ENCODE measurements at regions not wholly inside any gene's neighbourhood (a gene's known extent, or its start where the extent isn't known, plus 50 kb on each side); places are given as distances from the start of the nearest gene placed in this dataset.

DNA sequence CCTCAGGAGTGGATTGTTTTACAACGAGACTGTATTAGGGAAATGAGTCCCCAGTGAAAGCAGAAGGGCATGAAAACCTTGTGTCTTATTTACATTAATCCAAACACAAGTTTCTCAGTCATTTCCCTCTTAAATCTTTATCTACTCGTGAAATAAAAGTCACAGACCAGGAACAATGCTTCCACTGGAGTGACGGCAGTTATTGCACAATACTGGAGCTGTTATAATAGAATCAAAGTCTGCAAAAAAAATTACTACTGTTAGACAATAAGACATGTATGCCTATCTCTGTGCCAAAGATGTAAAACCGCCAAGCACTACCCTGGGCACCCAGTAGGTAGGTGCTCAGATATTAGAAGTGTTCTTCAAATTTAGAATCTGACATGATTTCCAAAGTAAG is 375.5 kb downstream of the ZNF521 start:
- no peak for ATAC-seq (ENCODE audit: insufficient number of reproducible peaks, low FRiP score, low read depth)
- no peaks in the 10 kb centered on the region for H3K4me1 ChIP-seq (ENCODE audit: control insufficient read depth in 1 of 2, low read depth in 2 of 2)
- H3K27me3 ChIP-seq (replicated peaks; ENCODE audit: insufficient read depth): no peaks in the 10 kb centered on the region
- H3K36me3 ChIP-seq: no peaks in the 10 kb centered on the region
- TF ChIP-seq, protein P1, sequence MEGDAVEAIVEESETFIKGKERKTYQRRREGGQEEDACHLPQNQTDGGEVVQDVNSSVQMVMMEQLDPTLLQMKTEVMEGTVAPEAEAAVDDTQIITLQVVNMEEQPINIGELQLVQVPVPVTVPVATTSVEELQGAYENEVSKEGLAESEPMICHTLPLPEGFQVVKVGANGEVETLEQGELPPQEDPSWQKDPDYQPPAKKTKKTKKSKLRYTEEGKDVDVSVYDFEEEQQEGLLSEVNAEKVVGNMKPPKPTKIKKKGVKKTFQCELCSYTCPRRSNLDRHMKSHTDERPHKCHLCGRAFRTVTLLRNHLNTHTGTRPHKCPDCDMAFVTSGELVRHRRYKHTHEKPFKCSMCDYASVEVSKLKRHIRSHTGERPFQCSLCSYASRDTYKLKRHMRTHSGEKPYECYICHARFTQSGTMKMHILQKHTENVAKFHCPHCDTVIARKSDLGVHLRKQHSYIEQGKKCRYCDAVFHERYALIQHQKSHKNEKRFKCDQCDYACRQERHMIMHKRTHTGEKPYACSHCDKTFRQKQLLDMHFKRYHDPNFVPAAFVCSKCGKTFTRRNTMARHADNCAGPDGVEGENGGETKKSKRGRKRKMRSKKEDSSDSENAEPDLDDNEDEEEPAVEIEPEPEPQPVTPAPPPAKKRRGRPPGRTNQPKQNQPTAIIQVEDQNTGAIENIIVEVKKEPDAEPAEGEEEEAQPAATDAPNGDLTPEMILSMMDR (IDR thresholded peaks at IDR 0.05): no peak
- H3K27ac ChIP-seq: no peak overlapping the region
- DNase-seq (ENCODE audit: low spot score): no peak
- no peaks in the 10 kb centered on the region for H3K9me3 ChIP-seq
- no peak overlapping the region for H3K4me3 ChIP-seq

- H3K27me3 ChIP-seq (replicated peaks; ENCODE audit: insufficient read depth): no peaks in the 10 kb centered on the region
- no peak overlapping the region for H3K27ac ChIP-seq
- H3K36me3 ChIP-seq: no peaks in the 10 kb centered on the region
- TF ChIP-seq, protein P1 (IDR thresholded peaks at IDR 0.05): no peak
- DNase-seq (ENCODE audit: low spot score): no peak
- H3K4me3 ChIP-seq: no peak overlapping the region
- no peaks in the 10 kb centered on the region for H3K4me1 ChIP-seq (ENCODE audit: control insufficient read depth in 1 of 2, low read depth in 2 of 2)
- ATAC-seq (ENCODE audit: insufficient number of reproducible peaks, low FRiP score, low read depth): no peak
- H3K9me3 ChIP-seq: no peaks in the 10 kb centered on the region
Observed at GRCh38 chr18:24979235-24979634, 372.7 kb downstream of the ZNF521 start.

DNA sequence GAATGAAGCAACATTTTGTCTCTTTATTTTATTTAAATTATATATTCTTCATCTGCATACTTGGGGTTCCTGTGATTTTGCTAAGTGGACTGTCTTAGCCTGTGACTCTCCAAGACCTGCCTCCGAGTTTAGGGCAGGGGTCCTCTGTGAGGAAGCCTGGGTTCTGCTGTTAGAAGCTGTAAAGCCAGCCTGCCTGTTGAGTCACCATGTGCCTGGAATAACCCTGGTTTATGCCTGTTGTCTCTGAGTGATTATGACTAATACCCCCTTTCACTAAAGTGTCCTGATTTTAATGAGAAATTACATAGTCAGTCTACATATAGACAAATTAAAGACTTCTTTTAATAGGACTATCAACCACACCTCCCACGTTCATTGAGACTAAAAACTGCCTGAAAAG is 369.1 kb downstream of the ZNF521 start:
- no peak for ATAC-seq (ENCODE audit: insufficient number of reproducible peaks, low FRiP score, low read depth)
- Histone ChIP-seq H3K4me3 (no peak overlapping the region), H3K4me1 (ENCODE audit: control insufficient read depth in 1 of 2, low read depth in 2 of 2) (peaks cover 0 to 3% of the 10 kb centered on the region in 2 donors), H3K36me3 (no peaks in the 10 kb centered on the region), H3K27ac (no peak overlapping the region), H3K27me3 (replicated peaks; ENCODE audit: insufficient read depth) (no peaks in the 10 kb centered on the region), H3K9me3 (no peaks in the 10 kb centered on the region)
- DNase-seq (ENCODE audit: low spot score): no peak
- TF ChIP-seq, protein P1 (IDR thresholded peaks at IDR 0.05): no peak

GRCh38 chr18:24983566-24984139 is 368.3 kb downstream of the ZNF521 start:
- Histone ChIP-seq H3K36me3 (no peaks in the 10 kb centered on the region), H3K27ac (no peak overlapping the region), H3K4me3 (no peak overlapping the region), H3K27me3 (replicated peaks; ENCODE audit: insufficient read depth) (no peaks in the 10 kb centered on the region), H3K9me3 (no peaks in the 10 kb centered on the region), H3K4me1 (ENCODE audit: control insufficient read depth in 1 of 2, low read depth in 2 of 2) (peaks cover 0 to 3% of the 10 kb centered on the region in 2 donors)
- TF ChIP-seq, protein P1 (IDR thresholded peaks at IDR 0.05): no peak
- DNase-seq (ENCODE audit: low spot score): no peak
- no peak for ATAC-seq (ENCODE audit: insufficient number of reproducible peaks, low FRiP score, low read depth)

DNA sequence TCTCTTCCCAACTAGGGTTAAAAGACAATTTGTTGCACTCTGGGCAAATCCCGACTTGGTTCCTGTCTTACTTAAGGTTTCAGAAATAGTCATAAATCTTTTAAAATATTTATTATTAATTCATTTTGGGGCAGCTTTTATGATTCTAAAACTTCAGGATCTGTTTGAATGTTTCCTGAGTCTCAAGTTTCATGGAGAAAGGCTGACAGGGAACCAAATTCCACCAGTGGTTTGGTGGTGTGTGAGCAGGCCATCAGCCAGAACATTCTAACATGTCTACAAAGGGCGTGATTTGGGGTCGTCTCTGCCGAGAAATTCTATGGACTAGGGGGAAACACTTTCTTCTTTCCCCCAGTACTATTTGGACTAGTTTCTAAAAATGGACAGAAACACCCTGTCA is 366.4 kb downstream of the ZNF521 start:
- TF ChIP-seq, protein P1 (IDR thresholded peaks at IDR 0.05): no peak

More for the DNA sequence above, 366.4 kb downstream of the ZNF521 start:
- H3K4me3 ChIP-seq: no peak overlapping the region
- H3K4me1 ChIP-seq (ENCODE audit: control insufficient read depth in 1 of 2, low read depth in 2 of 2): peaks cover 0 to 3% of the 10 kb centered on the region in 2 donors
- DNase-seq (ENCODE audit: low spot score): no peak
- H3K36me3 ChIP-seq: no peaks in the 10 kb centered on the region
- ATAC-seq (ENCODE audit: insufficient number of reproducible peaks, low FRiP score, low read depth): no peak
- H3K27me3 ChIP-seq (replicated peaks; ENCODE audit: insufficient read depth): no peaks in the 10 kb centered on the region
- H3K9me3 ChIP-seq: no peaks in the 10 kb centered on the region
- no peak overlapping the region for H3K27ac ChIP-seq

Data from thoracic aorta (tissue), 2 donors.